ENCODE measurements at regions not wholly inside any gene's neighbourhood (a gene's known extent, or its start where the extent isn't known, plus 50 kb on each side); places are given as distances from the start of the nearest gene placed in this dataset.

- no peak for ATAC-seq
- Histone ChIP-seq H3K4me3 (no peak overlapping the region), H3K9ac (ENCODE audit: insufficient read depth in 1 of 2, low read depth in 2 of 2, low read length in 2 of 2) (no peak overlapping the region), H3K79me2 (ENCODE audit: control insufficient read depth, insufficient read depth, low read length) (no peaks in the 10 kb centered on the region), H3K4me2 (ENCODE audit: insufficient read depth, low read length) (no peak overlapping the region), H3K27me3 (ENCODE audit: control insufficient read depth in 2 of 2, insufficient read depth in 2 of 2, low read length in 2 of 2) (no peaks in the 10 kb centered on the region), H3K4me1 (replicated peaks in 1 of 2; ENCODE audit: control insufficient read depth in 2 of 2, insufficient read depth in 2 of 2, low read length in 2 of 2) (no peaks in the 10 kb centered on the region), H3K9me3 (replicated peaks; ENCODE audit: control insufficient read depth, insufficient read depth, low read depth, low read length) (no peaks in the 10 kb centered on the region), H3K36me3 (ENCODE audit: control insufficient read depth, insufficient read depth, low read length) (no peaks in the 10 kb centered on the region), H2AFZ (ENCODE audit: low read depth, low read length) (no peak overlapping the region), H3K27ac (ENCODE audit: extremely low read depth, low read depth, low read length) (no peak overlapping the region), H4K20me1 (replicated peaks; ENCODE audit: control insufficient read depth, insufficient read depth, low read length) (no peaks in the 10 kb centered on the region), H3K9me1 (ENCODE audit: control insufficient read depth, insufficient read depth, low read length) (no peaks in the 10 kb centered on the region)
- intact Hi-C loops (cut with micrococcal nuclease) (no loop called here), in situ Hi-C loops (cut with MboI) (no loop called here)
- no peak for FAIRE-seq
- CTCF ChIA-PET (ENCODE audit: low intra/inter-chr PET ratio): no interaction called here
- POLR2A ChIA-PET: no interaction called here
- no peak for TF ChIP-seq RNF219 (CRISPR knock-in tag; IDR thresholded peaks at IDR 0.05)
- TF ChIP-seq GATAD2A (IDR thresholded peaks at IDR 0.05): no peak
- no peak for TF ChIP-seq RBBP5 (IDR thresholded peaks at IDR 0.05; ENCODE audit: borderline replicate concordance, insufficient read depth, low read length, poor library complexity, severe bottlenecking)
- no peak for TF ChIP-seq RFX7 (CRISPR knock-in tag; IDR thresholded peaks at IDR 0.05)
- TF ChIP-seq YY1 (IDR thresholded peaks at IDR 0.05; ENCODE audit: borderline replicate concordance in 1 of 3, control insufficient read depth in 1 of 3, extremely low read depth in 1 of 3, insufficient read depth in 3 of 3, insufficient read length in 1 of 3, insufficient replicate concordance in 2 of 3, low read depth in 1 of 3, low read length in 2 of 3): no peak
- TF ChIP-seq ZKSCAN8 (CRISPR knock-in tag; IDR thresholded peaks at IDR 0.05): no peak
- no peak for TF ChIP-seq ZNF785 (CRISPR knock-in tag; IDR thresholded peaks at IDR 0.05)
- no peak for TF ChIP-seq NFRKB (IDR thresholded peaks at IDR 0.05; ENCODE audit: low read depth)
- TF ChIP-seq SNRNP70 (optimal IDR thresholded peaks at IDR 0.05; ENCODE audit: low read depth, low read length): no peak
- TF ChIP-seq ZMIZ1 (IDR thresholded peaks at IDR 0.05; ENCODE audit: low read depth in 2 of 2, low read length in 2 of 2): no peak
- TF ChIP-seq BRCA1 (IDR thresholded peaks at IDR 0.05): no peak
- TF ChIP-seq BRCA1 (CRISPR knock-in tag; IDR thresholded peaks at IDR 0.05): no peak
- no peak for TF ChIP-seq MCM7 (IDR thresholded peaks at IDR 0.05)
- TF ChIP-seq PKNOX1 (IDR thresholded peaks at IDR 0.05): no peak
- no TSS peak for BruUV-seq (replicated peaks)
- no peak for DNase-seq (ENCODE audit: extremely low read depth in 1 of 4, low spot score in 3 of 4)
- 3% methylated on average over 2 of the region's 2 CpGs for WGBS (ENCODE audit: insufficient coverage, low coverage, missing lambda C conversion rate)
Measured at GRCh38 chr4:111066001-111066400, 443.1 kb upstream of the PITX2 start.
